Uterus (tissue), 2 donors: ENCODE measurements at regions not wholly inside any gene's neighbourhood (a gene's known extent, or its start where the extent isn't known, plus 50 kb on each side); places are given as distances from the start of the nearest gene placed in this dataset.

Experiments used
- POLR2A ChIP-seq, 2 donors: fragments of 450-650 bp; IDR thresholded peaks; one replicate each; pipeline ENCODE4 v1.6.1; 2016; ENCODE audit warnings: antibody characterized with exemption in 2 of 2, mild to moderate bottlenecking in 1 of 2, moderate library complexity in 1 of 2
- TF ChIP-seq, protein P1 (sequence below), 4 experiments: fragments of 200-600 bp in 2 of 4; fragments of 450-650 bp in 2 of 4; sonication (generic) in 2 of 4; IDR thresholded peaks; one replicate each; pipeline ENCODE4 v1.5.1; 2016 to 2019; ENCODE audit warnings: antibody characterized with exemption in 4 of 4, mild to moderate bottlenecking in 2 of 4, moderate library complexity in 1 of 4

DNA sequence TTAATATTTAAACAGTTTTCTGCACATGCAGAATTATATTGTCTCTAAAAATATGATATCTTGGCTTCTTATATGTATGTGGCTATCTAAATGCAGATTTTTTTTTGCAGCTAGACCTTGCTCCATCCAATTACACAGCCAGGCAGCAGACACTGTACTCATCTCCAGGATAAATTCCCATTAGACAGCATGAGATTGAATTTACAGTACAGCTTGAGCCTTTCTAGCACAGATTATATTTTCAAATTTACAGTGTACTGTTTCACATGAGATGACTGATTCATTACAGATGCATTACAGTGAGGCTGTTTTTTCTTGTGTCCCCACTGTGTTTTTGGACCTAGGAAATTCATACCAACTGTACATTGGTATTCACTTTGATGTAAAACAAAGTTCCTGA lies 134.9 kb downstream of the OTOL1 start:
- TF ChIP-seq, protein P1, sequence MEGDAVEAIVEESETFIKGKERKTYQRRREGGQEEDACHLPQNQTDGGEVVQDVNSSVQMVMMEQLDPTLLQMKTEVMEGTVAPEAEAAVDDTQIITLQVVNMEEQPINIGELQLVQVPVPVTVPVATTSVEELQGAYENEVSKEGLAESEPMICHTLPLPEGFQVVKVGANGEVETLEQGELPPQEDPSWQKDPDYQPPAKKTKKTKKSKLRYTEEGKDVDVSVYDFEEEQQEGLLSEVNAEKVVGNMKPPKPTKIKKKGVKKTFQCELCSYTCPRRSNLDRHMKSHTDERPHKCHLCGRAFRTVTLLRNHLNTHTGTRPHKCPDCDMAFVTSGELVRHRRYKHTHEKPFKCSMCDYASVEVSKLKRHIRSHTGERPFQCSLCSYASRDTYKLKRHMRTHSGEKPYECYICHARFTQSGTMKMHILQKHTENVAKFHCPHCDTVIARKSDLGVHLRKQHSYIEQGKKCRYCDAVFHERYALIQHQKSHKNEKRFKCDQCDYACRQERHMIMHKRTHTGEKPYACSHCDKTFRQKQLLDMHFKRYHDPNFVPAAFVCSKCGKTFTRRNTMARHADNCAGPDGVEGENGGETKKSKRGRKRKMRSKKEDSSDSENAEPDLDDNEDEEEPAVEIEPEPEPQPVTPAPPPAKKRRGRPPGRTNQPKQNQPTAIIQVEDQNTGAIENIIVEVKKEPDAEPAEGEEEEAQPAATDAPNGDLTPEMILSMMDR (IDR thresholded peaks at IDR 0.05) = no peak
- no peak for TF ChIP-seq POLR2A (IDR thresholded peaks at IDR 0.05)
